HCT116 (cell line): ENCODE measurements at regions not wholly inside any gene's neighbourhood (a gene's known extent, or its start where the extent isn't known, plus 50 kb on each side); places are given as distances from the start of the nearest gene placed in this dataset.

Experiments used
- ATAC-seq: fragments of 200-7000 bp; cut with Tn5 transposase; 2 replicates; pipeline ENCODE4 v1.9.1; 2020; ENCODE audit warnings: mild to moderate bottlenecking, moderate library complexity
- BruUV-seq: library from RNA; stranded (reverse); fragments of 400-500 nt; replicated peaks from 2 replicates; lab custom pipeline; 2021; lab: Mats Ljungman, UMichigan
- CTCF ChIA-PET: fragments of 300-600 bp; sonication (Branson Sonifier 250); formaldehyde crosslinking; loops from one replicate; lab custom pipeline; 2021; ENCODE audit warnings: antibody characterized with exemption; lab: Charles Lee
- POLR2A ChIA-PET: fragments of 300-600, 350-600 bp; sonication (Branson Sonifier 250); formaldehyde crosslinking; loops from one replicate; lab custom pipeline; 2021; ENCODE audit warnings: antibody characterized with exemption; lab: Charles Lee
- RAD21 ChIA-PET, 2 experiments: fragments of 300-600 bp; sonication (Branson Sonifier 250); formaldehyde crosslinking; loops; one replicate each; lab custom pipeline; 2023; ENCODE audit warnings: low total read pairs in 2 of 2; ENCODE audit not compliant: uncharacterized antibody in 2 of 2, unreplicated experiment in 2 of 2, low non-redundant PET in 1 of 2; lab: Charles Lee
- DNase-seq: peaks from one replicate; pipeline ENCODE4 v3.0.0-alpha.2; 2010; ENCODE audit warnings: low read depth, low spot score
- H2AFZ ChIP-seq: fragments of 200-600 bp; shearing (Covaris generic), sonication (generic); 2 replicates; pipeline ENCODE4 v1.6.1; 2017; ENCODE audit warnings: low read depth, mixed run types, mixed read lengths, antibody characterized with exemption, low read length; ENCODE audit not compliant: poor library complexity, severe bottlenecking
- H3K27ac ChIP-seq: 2 replicates; pipeline ENCODE4 v1.5.1; 2012; ENCODE audit warnings: low read depth, low read length
- H3K27me3 ChIP-seq: fragments of 200-600 bp; sonication (generic); 2 replicates; pipeline ENCODE4 v1.6.1; 2016; ENCODE audit warnings: mixed run types, low read length, mixed read lengths; ENCODE audit not compliant: insufficient read depth
- H3K36me3 ChIP-seq, 2 experiments: fragments of 200-500 bp in 1 of 2; fragments of 200-600 bp in 1 of 2; sonication (Bioruptor generic) in 1 of 2; sonication (generic) in 1 of 2; 2 replicates each; pipeline versions ENCODE4 v1.5.1 to v1.6.1; 2014 to 2016; ENCODE audit warnings: low read length in 2 of 2, inconsistent platforms in 1 of 2, mixed read lengths in 1 of 2, mixed run types in 1 of 2; ENCODE audit not compliant: insufficient read depth in 2 of 2, control insufficient read depth in 1 of 2
- H3K4me1 ChIP-seq, 2 experiments: fragments of 200-600 bp in 1 of 2; sonication (generic) in 1 of 2; 2 replicates each; pipeline versions ENCODE4 v1.5.1 to v1.6.1; 2012 to 2017; ENCODE audit warnings: low read length in 2 of 2, inconsistent platforms in 1 of 2, mild to moderate bottlenecking in 1 of 2, mixed read lengths in 1 of 2, mixed run types in 1 of 2, moderate library complexity in 1 of 2; ENCODE audit not compliant: insufficient read depth in 2 of 2, control insufficient read depth in 1 of 2
- H3K4me2 ChIP-seq: fragments of 200-600 bp; sonication (generic); 2 replicates; pipeline ENCODE4 v1.6.1; 2017; ENCODE audit warnings: mixed run types, low read length, mixed read lengths
- H3K4me3 ChIP-seq, 2 experiments: fragments of 200-600 bp in 1 of 2; sonication (generic) in 1 of 2; replicated peaks in 1 of 2; 2 replicates each; pipeline ENCODE4 v1.5.1; 2011 to 2016; ENCODE audit warnings: low read length in 2 of 2, control low read depth in 1 of 2, low read depth in 1 of 2, mild to moderate bottlenecking in 1 of 2, mixed read lengths in 1 of 2, mixed run types in 1 of 2
- H3K79me2 ChIP-seq: fragments of 200-600 bp; sonication (generic); 2 replicates; pipeline ENCODE4 v1.6.1; 2017; ENCODE audit warnings: mild to moderate bottlenecking, mixed run types, low read length, moderate library complexity, mixed read lengths; ENCODE audit not compliant: insufficient read depth
- H3K9ac ChIP-seq: fragments of 200-600 bp; sonication (generic); 2 replicates; pipeline ENCODE4 v1.6.1; 2016; ENCODE audit warnings: low read length, mixed read lengths
- H3K9me2 ChIP-seq: fragments of 200-600 bp; sonication (generic), shearing (Covaris generic); 2 replicates; pipeline ENCODE4 v1.6.1; 2017; ENCODE audit warnings: mixed run types, mild to moderate bottlenecking, moderate library complexity; ENCODE audit not compliant: insufficient read depth
- H3K9me3 ChIP-seq, 2 experiments: fragments of 200-500 bp in 1 of 2; fragments of 200-600 bp in 1 of 2; sonication (Bioruptor generic) in 1 of 2; sonication (generic) in 1 of 2; 2 replicates each; pipeline ENCODE4 v1.6.1; 2014 to 2017; ENCODE audit warnings: low read length in 2 of 2, mixed read lengths in 2 of 2, inconsistent platforms in 1 of 2, low read depth in 1 of 2, mild to moderate bottlenecking in 1 of 2, mixed run types in 1 of 2, moderate library complexity in 1 of 2; ENCODE audit not compliant: control insufficient read depth in 1 of 2, insufficient read depth in 1 of 2
- H4K20me1 ChIP-seq: fragments of 200-600 bp; sonication (generic), shearing (Covaris generic); 2 replicates; pipeline ENCODE4 v1.6.1; 2017; ENCODE audit warnings: mixed run types, mild to moderate bottlenecking, moderate library complexity; ENCODE audit not compliant: insufficient read depth
- ATF3 ChIP-seq: IDR thresholded peaks from 2 replicates; pipeline ENCODE4 v1.6.1; 2012
- CEBPB ChIP-seq: IDR thresholded peaks from 2 replicates; pipeline ENCODE4 v1.6.1; 2012; ENCODE audit warnings: low read depth
- CTCF ChIP-seq, 3 experiments: fragments of 200-600 bp in 1 of 3; sonication (generic) in 1 of 3; IDR thresholded peaks in 2 of 3; conservative IDR thresholded peaks in 1 of 3; 2 replicates each; pipeline ENCODE4 v1.5.1; 2012 to 2017; ENCODE audit warnings: low read depth in 2 of 3, low read length in 2 of 3, antibody characterized with exemption in 1 of 3, borderline replicate concordance in 1 of 3, control low read depth in 1 of 3, mild to moderate bottlenecking in 1 of 3, mixed read lengths in 1 of 3, mixed run types in 1 of 3, moderate library complexity in 1 of 3; ENCODE audit not compliant: insufficient read depth in 1 of 3
- ELF1 ChIP-seq: IDR thresholded peaks from 2 replicates; pipeline ENCODE4 v1.6.1; 2012; ENCODE audit warnings: low read depth, borderline replicate concordance
- JUND ChIP-seq: IDR thresholded peaks from 2 replicates; pipeline ENCODE4 v1.6.1; 2012
- POLR2A ChIP-seq: IDR thresholded peaks from 2 replicates; pipeline ENCODE4 v1.7.0; 2011; ENCODE audit warnings: borderline replicate concordance; ENCODE audit not compliant: insufficient read depth, insufficient read length; ENCODE audit errors: extremely low read depth
- SIN3A ChIP-seq: IDR thresholded peaks from 2 replicates; pipeline ENCODE4 v1.6.1; 2012; ENCODE audit warnings: low read depth
- SRF ChIP-seq: IDR thresholded peaks from 2 replicates; pipeline ENCODE4 v1.6.1; 2012; ENCODE audit warnings: low read depth
- YY1 ChIP-seq: IDR thresholded peaks from 2 replicates; pipeline ENCODE4 v1.6.1; 2011; ENCODE audit warnings: low read length, low read depth, moderate library complexity, mild to moderate bottlenecking; ENCODE audit not compliant: insufficient replicate concordance; ENCODE audit errors: extremely low read depth
- ZBTB33 ChIP-seq: IDR thresholded peaks from 2 replicates; pipeline ENCODE4 v1.6.1; 2011; ENCODE audit warnings: mild to moderate bottlenecking, low read length, moderate library complexity; ENCODE audit not compliant: insufficient replicate concordance; ENCODE audit errors: extremely low read depth
- intact Hi-C: fragments of 100-400 bp; cut with micrococcal nuclease; formaldehyde crosslinking; loops from 2 replicates; pipeline ENCODE4 v1.10.0; 2022

- intact Hi-C loops, result no loop called here
- DNase-seq (no peak), ATAC-seq (no peak)
- no peaks in the 10 kb centered on the region for H3K4me1 ChIP-seq
- H2AFZ ChIP-seq, result no peak overlapping the region
- ChIA-PET CTCF (no interaction called here), RAD21 (no interaction called here), POLR2A (no interaction called here)
- H3K9ac ChIP-seq, result no peak overlapping the region
- no peaks in the 10 kb centered on the region for H3K9me3 ChIP-seq
- BruUV-seq, result no TSS peak
- no peaks in the 10 kb centered on the region for H3K36me3 ChIP-seq
- no peaks in the 10 kb centered on the region for H3K9me2 ChIP-seq
- no peak overlapping the region for H3K27ac ChIP-seq
- no peaks in the 10 kb centered on the region for H3K79me2 ChIP-seq
- TF ChIP-seq YY1 (no peak), ATF3 (no peak), SIN3A (no peak), SRF (no peak), JUND (no peak), ELF1 (no peak), CEBPB (no peak), CTCF (IDR thresholded peaks at IDR 0.05 in 2 of 3, conservative IDR thresholded peaks at IDR 0.05 in 1 of 3; ENCODE audit: borderline replicate concordance in 1 of 3, insufficient read depth in 1 of 3, low read depth in 2 of 3, low read length in 2 of 3) (no peak), POLR2A (no peak), ZBTB33 (no peak)
- H3K4me2 ChIP-seq, result no peak overlapping the region
- no peaks in the 10 kb centered on the region for H3K27me3 ChIP-seq
- H3K4me3 ChIP-seq, result no peak overlapping the region
- H4K20me1 ChIP-seq, result no peaks in the 10 kb centered on the region
Measured at GRCh38 chr3:5339967-5340535, 152.5 kb downstream of the EDEM1 start.
